Neural progenitor cell (in vitro differentiated cells): ENCODE measurements at regions not wholly inside any gene's neighbourhood (a gene's known extent, or its start where the extent isn't known, plus 50 kb on each side); places are given as distances from the start of the nearest gene placed in this dataset.

Source experiments
- CTCF ChIP-seq: fragments of 200-600 bp; sonication (generic); IDR thresholded peaks from 2 replicates; pipeline ENCODE4 v1.5.1; 2017; ENCODE audit warnings: antibody characterized with exemption, mild to moderate bottlenecking
- EZH2 ChIP-seq: fragments of 200-600 bp; sonication (generic); IDR thresholded peaks from 2 replicates; pipeline ENCODE4 v1.6.1; 2017; ENCODE audit warnings: antibody characterized with exemption, mild to moderate bottlenecking, moderate library complexity
- EZH2phosphoT487 ChIP-seq: fragments of 200-600 bp; sonication (generic); IDR thresholded peaks from 2 replicates; pipeline ENCODE4 v1.6.1; 2017; ENCODE audit warnings: antibody characterized with exemption

GRCh38 chr5:158124606-158125316, 265.8 kb upstream of the CLINT1 start:
- TF ChIP-seq CTCF: no peak
- TF ChIP-seq EZH2phosphoT487: no peak
- no peak for TF ChIP-seq EZH2
